ENCODE measurements at regions not wholly inside any gene's neighbourhood (a gene's known extent, or its start where the extent isn't known, plus 50 kb on each side); places are given as distances from the start of the nearest gene placed in this dataset.

- TF ChIP-seq CTCF (IDR thresholded peaks at IDR 0.05; ENCODE audit: low read length) (no peak), EZH2 (IDR thresholded peaks at IDR 0.05; ENCODE audit: borderline replicate concordance, low read length) (no peak)
Observed at GRCh38 chr6:167655174-167655821, 171.4 kb upstream of the AFDN start.

Data from OCI-LY1 (cell line).